HG03432 (cell line): ENCODE measurements at regions not wholly inside any gene's neighbourhood (a gene's known extent, or its start where the extent isn't known, plus 50 kb on each side); places are given as distances from the start of the nearest gene placed in this dataset.
"Not testable (repeated sequence)": the region's sequence is repeated elsewhere in the genome, so short reads cannot be mapped to it uniquely, and the experiment has no call there.

Experiments
- ATAC-seq: cut with Tn5 transposase; IDR thresholded peaks from one replicate; pipeline ENCODE4 v1.9.1; 2021; ENCODE audit warnings: mild to moderate bottlenecking, moderate library complexity; ENCODE audit not compliant: unreplicated experiment

- ATAC-seq = no peak
These were observed 149.2 kb downstream of the RNASET2 start for GRCh38 chr6:166806962-166807757.

DNA sequence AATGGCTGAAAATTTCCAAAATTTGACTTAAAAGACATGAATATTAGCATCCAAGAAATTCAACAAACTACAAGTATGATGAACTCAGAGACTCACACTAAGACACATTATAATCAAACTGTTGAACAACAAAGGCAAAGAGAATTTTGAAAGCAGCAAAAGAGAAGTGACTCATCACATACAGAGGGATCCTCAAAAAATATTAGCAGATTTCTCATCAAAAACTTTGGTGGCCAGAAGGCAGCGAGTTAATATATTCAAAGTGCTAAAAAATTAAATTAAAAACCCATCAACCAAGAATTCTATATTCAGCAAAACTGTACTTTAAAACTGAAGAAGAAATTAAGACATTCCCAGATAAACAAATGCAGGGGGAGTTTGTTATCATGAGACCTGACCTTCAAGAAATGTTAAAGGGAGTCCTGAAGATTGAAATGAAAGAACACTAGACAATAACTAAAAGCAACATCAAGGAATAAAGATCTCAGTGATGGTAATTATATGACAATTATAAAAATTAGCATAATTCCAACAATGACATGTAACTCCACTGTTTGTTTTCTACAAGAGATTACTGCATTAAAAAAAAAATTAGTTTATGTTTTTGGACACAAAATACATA lies 150.0 kb downstream of the RNASET2 start:
- no peak for ATAC-seq

GRCh38 chr6:166803471-166803870 lies 152.9 kb downstream of the RNASET2 start:
- ATAC-seq = no peak

DNA sequence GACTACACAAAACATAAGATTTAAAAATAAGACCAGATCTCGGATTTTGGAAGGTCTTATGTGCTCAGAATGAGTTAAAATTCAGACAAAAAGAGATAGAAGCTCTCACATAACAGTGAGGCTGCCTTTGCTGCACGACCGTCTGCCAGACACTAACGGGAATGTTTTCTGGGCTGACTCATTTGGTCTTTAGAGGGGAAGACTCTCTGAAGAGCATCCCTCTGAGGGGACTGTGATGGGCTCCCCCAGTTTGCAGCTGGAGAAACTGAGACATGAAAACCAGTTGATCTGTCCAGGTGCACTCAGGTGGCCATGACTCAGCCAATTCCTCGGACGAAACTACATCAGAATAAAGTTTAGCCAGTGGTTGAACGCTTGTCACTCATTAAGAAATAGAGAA lies 153.9 kb downstream of the RNASET2 start:
- ATAC-seq = no peak

- no peak for ATAC-seq
These were observed 156.2 kb downstream of the RNASET2 start for GRCh38 chr6:166800137-166800536.

DNA sequence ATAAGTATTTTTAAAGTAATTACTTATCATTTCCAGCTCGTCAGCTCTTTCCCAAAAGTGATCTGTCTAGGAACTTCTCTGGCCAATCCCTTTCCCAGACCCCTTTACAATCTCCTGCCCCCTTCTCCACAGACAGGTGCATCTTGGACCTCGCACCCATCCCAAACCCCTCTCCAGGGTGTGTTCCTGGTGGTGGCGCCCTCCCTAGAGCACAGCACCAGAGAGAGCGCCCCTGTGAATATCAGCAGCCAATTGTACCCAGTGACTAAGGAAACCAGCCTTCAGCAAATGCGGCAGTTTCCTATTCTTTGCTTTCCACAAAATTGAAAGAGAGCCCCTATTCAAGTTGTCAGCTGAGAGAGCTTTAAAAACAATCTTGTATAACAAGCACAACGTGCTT lies 157.7 kb downstream of the RNASET2 start:
- ATAC-seq = no peak

DNA sequence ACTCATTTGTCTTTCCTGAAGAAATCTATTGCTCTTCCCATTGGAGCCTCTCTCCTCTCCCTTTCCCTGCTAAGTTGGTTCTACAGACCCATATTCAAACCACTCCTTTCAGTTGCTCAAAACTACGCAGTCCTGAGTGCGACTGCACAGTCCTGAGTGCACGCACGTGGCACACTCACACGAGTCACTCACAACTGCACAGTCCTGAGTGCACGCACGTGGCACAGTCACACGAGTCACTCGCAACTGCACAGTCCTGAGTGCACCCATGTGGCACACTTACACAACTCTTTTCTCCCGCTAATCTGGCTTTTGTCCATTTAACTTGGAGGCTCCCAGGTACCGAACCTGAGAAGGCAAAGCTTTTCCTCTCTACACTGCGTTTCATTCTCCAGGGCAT lies 159.7 kb downstream of the RNASET2 start:
- no peak for ATAC-seq

- no peak for ATAC-seq
These were observed 160.5 kb downstream of the RNASET2 start for GRCh38 chr6:166795879-166796278.

GRCh38 chr6:166790808-166791207 lies 163.8 kb upstream of the RPS6KA2 start:
- ATAC-seq = not testable (repeated sequence)

- not testable (repeated sequence) for ATAC-seq
These were observed 161.9 kb upstream of the RPS6KA2 start for GRCh38 chr6:166788846-166789529.

GRCh38 chr6:166786704-166787293 lies 159.7 kb upstream of the RPS6KA2 start:
- peak; percentile 52 for ATAC-seq

- no peak for ATAC-seq
These were observed 158.1 kb upstream of the RPS6KA2 start for GRCh38 chr6:166785131-166785530.

DNA sequence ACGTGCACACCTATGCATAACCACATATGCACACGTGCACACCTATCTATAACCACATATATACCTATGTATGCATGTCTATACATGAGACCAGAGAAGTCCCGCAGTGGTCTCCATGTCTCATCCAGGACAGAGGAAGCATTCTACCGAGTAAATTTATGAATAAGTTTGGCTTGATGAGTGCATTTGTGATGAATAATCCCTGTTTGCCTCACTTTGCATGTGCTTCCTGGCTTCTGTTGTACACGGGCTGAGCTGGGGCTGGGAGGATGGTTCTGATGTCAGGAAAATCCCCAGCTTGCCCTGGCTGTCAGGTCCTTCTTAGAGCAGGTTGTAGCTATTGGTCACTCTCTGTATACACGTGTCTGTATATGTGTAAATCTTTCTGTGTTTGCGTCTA lies 157.6 kb upstream of the RPS6KA2 start:
- no peak for ATAC-seq

DNA sequence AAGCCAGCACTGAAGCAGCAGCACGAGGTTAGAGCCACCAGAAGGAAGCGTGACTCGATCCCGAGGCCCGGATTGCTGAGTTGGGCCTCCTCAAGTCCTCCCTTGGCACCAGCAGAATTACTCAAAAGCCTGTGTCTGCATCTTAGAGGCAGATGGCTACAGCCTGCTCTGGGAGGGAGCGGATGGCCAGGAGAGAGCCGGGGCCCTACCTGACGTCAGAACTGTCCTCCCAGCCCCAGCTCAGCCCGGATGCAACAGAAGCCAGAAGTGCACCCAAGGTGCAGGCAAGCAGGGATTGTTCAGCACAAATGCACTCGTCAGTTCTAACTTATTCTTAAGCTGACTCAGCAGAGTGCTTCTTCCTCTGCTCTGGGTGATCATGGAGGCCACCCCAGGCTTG lies 155.5 kb upstream of the RPS6KA2 start:
- ATAC-seq = no peak

DNA sequence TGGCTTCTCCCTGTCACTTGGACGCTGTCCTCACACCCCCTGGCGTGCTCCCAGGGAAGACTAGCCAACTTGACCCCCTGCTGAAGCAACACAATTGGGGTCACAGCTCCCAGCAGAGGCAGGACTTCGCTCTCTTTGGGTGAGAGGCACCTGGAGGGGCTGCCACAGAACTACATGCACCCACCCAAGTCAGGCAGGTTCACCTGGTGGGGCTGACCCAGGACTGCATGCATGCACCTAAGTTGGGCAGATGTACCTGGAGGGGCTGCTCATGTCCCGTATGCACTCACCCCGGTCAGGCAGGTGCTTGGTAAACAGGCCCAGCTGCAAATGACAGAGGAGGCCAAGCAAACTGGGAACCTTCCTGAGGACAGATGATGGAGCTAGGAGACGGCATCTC lies 154.3 kb upstream of the RPS6KA2 start:
- no peak for ATAC-seq

GRCh38 chr6:166779963-166780683 lies 153.1 kb upstream of the RPS6KA2 start:
- no peak for ATAC-seq

- no peak for ATAC-seq
These were observed 152.3 kb upstream of the RPS6KA2 start for GRCh38 chr6:166779381-166779780.

GRCh38 chr6:166778776-166779175 lies 151.7 kb upstream of the RPS6KA2 start:
- no peak for ATAC-seq

DNA sequence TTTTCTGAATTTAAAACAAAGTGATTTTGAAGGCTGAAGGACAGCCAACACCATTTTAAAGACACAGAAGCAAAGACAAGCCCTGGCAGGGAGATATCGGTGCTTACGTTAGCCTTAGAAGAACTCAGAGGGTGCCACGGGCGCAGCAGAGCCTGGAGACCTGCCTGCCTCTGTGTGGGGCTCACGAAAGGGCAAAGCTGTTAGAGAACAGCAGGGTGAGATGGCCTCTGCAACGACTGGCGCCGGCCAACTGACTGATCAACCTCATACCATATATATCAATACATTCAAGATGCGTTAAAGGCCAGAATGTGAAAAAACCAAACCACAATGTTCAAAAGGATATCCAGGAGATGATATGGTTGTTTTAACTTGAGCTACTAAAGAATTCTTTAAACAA lies 151.0 kb upstream of the RPS6KA2 start:
- ATAC-seq = no peak

DNA sequence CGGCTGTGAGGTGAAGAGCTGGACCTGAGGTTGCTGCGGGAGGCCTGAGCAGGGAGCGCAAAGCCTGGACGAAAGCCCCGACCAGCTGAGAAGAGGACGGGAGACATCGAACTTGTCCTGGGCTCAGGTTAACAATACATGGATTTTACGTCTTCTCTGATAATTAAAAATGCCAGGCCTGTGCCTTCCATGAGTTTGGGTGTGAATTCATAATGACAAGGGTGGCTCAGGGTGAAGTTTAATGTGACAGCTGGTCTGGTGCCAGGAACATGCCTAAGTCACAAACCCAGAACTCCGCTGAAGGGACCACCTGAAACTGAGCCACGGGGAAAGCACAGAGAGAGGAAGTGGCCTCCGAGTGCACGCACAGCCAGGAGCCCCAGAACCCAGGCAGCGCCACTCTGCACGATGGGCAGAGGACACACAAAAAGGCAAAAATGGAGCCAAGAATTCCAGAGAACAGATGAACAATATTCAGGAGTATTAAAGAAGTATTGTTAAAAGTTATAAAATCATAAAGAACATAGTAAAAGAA lies 150.1 kb upstream of the RPS6KA2 start:
- no peak for ATAC-seq

- ATAC-seq = no peak
These were observed 149.5 kb upstream of the RPS6KA2 start for GRCh38 chr6:166776571-166776970.
